Neuronal stem cell (in vitro differentiated cells): ENCODE measurements at regions not wholly inside any gene's neighbourhood (a gene's known extent, or its start where the extent isn't known, plus 50 kb on each side); places are given as distances from the start of the nearest gene placed in this dataset.

ENCODE experiments used
- DNase-seq: peaks from one replicate; pipeline ENCODE4 v3.0.0-alpha.2; 2013; ENCODE audit warnings: low spot score
- H2AFZ ChIP-seq: one replicate; pipeline ENCODE4 v1.6.1; 2013; ENCODE audit warnings: mild to moderate bottlenecking, low read length, inconsistent platforms
- H2AK5ac ChIP-seq: 2 replicates; pipeline ENCODE4 v1.6.1; 2013; ENCODE audit warnings: low read depth, mild to moderate bottlenecking, inconsistent platforms, low read length, moderate library complexity, mixed read lengths
- H2BK120ac ChIP-seq: 2 replicates; pipeline ENCODE4 v1.6.1; 2013; ENCODE audit warnings: low read depth, mild to moderate bottlenecking, inconsistent platforms, low read length, moderate library complexity, mixed read lengths
- H2BK12ac ChIP-seq: one replicate; pipeline ENCODE4 v1.6.1; 2013; ENCODE audit warnings: low read length, inconsistent platforms
- H2BK15ac ChIP-seq: 2 replicates; pipeline ENCODE4 v1.6.1; 2013; ENCODE audit warnings: mild to moderate bottlenecking, low read length, inconsistent platforms, mixed read lengths
- H2BK5ac ChIP-seq: one replicate; pipeline ENCODE4 v1.6.1; 2013; ENCODE audit warnings: inconsistent platforms, mild to moderate bottlenecking, low read length, moderate library complexity
- H3K14ac ChIP-seq: one replicate; pipeline ENCODE4 v1.6.1; 2013; ENCODE audit warnings: low read length, inconsistent platforms
- H3K18ac ChIP-seq: 2 replicates; pipeline ENCODE4 v1.6.1; 2013; ENCODE audit warnings: low read length, inconsistent platforms
- H3K23ac ChIP-seq: 2 replicates; pipeline ENCODE4 v1.6.1; 2013; ENCODE audit warnings: low read depth, mild to moderate bottlenecking, mixed read lengths, low read length, inconsistent platforms; ENCODE audit not compliant: poor library complexity
- H3K27ac ChIP-seq: replicated peaks from 3 replicates; pipeline ENCODE4 v1.5.1; 2013; ENCODE audit warnings: low read length, inconsistent platforms
- H3K27me3 ChIP-seq, 3 experiments: 2 replicates each; pipeline ENCODE4 v1.6.1; 2013; ENCODE audit warnings: low read length in 3 of 3, mild to moderate bottlenecking in 2 of 3, inconsistent platforms in 1 of 3, low read depth in 1 of 3, mixed read lengths in 1 of 3, moderate library complexity in 1 of 3; ENCODE audit not compliant: control insufficient read depth in 3 of 3, insufficient read depth in 3 of 3
- H3K36me3 ChIP-seq, 2 donors: replicated peaks in 1 of 2; 2 replicates each; pipeline ENCODE4 v1.6.1; 2013; ENCODE audit warnings: low read length in 2 of 2; ENCODE audit not compliant: control insufficient read depth in 2 of 2, insufficient read depth in 2 of 2
- H3K4ac ChIP-seq: 2 replicates; pipeline ENCODE4 v1.6.1; 2013; ENCODE audit warnings: inconsistent platforms, mild to moderate bottlenecking, low read length, moderate library complexity
- H3K4me1 ChIP-seq, 2 donors: 1 replicate in 1 of 2; 2 replicates in 1 of 2; pipeline ENCODE4 v1.6.1; 2013; ENCODE audit warnings: low read length in 2 of 2, low read depth in 1 of 2; ENCODE audit not compliant: control insufficient read depth in 2 of 2, insufficient read depth in 1 of 2
- H3K4me2 ChIP-seq: one replicate; pipeline ENCODE4 v1.6.1; 2013; ENCODE audit warnings: mild to moderate bottlenecking, low read length, inconsistent platforms; ENCODE audit not compliant: insufficient read depth, poor library complexity, severe bottlenecking
- H3K4me3 ChIP-seq, 2 donors: 2 replicates each; pipeline ENCODE4 v1.5.1; 2013; ENCODE audit warnings: low read length in 2 of 2, mild to moderate bottlenecking in 2 of 2, inconsistent platforms in 1 of 2, moderate library complexity in 1 of 2
- H3K79me1 ChIP-seq: one replicate; pipeline ENCODE4 v1.6.1; 2013; ENCODE audit warnings: low read depth, mild to moderate bottlenecking, inconsistent platforms, low read length, moderate library complexity
- H3K9ac ChIP-seq: one replicate; pipeline ENCODE4 v1.6.1; 2013; ENCODE audit warnings: mild to moderate bottlenecking, low read depth, low read length, inconsistent platforms; ENCODE audit not compliant: poor library complexity
- H3K9me3 ChIP-seq, 2 donors: replicated peaks in 1 of 2; 2 replicates each; pipeline versions ENCODE3 to v1.6.1; 2013; ENCODE audit warnings: low read length in 2 of 2, mild to moderate bottlenecking in 2 of 2, inconsistent platforms in 1 of 2, low read depth in 1 of 2, mixed read lengths in 1 of 2, moderate library complexity in 1 of 2; ENCODE audit not compliant: control insufficient read depth in 2 of 2, insufficient read depth in 1 of 2
- H4K8ac ChIP-seq: one replicate; pipeline ENCODE4 v1.6.1; 2013; ENCODE audit warnings: low read depth, mild to moderate bottlenecking, inconsistent platforms, low read length, moderate library complexity
- H4K91ac ChIP-seq: one replicate; pipeline ENCODE4 v1.6.1; 2013; ENCODE audit warnings: low read length, low read depth, mild to moderate bottlenecking, inconsistent platforms; ENCODE audit not compliant: poor library complexity
- WGBS, 2 donors: extraction: QIAGEN DNeasy Blood & Tissue Kit; methylation state at CpG; one replicate each; pipeline ENCODE4 v1.1.7; 2013; ENCODE audit warnings: missing lambda C conversion rate in 2 of 2, mixed read lengths in 1 of 2; ENCODE audit not compliant: insufficient read length in 2 of 2, insufficient replicate concordance in 1 of 2; ENCODE audit errors: extremely low coverage in 2 of 2; 5-methylcytosine and 5-hydroxymethylcytosine counted together

GRCh38 chr2:19706332-19706731 lies 195.5 kb downstream of the TTC32 start:
- Histone ChIP-seq H3K27me3 (no peaks in the 10 kb centered on the region), H3K4me1 (no peaks in the 10 kb centered on the region), H3K4me2 (no peak overlapping the region), H2BK5ac (no peak overlapping the region), H3K4ac (no peak overlapping the region), H3K14ac (no peak overlapping the region), H3K18ac (no peak overlapping the region), H3K79me1 (no peaks in the 10 kb centered on the region), H2AFZ (no peak overlapping the region), H3K9ac (no peak overlapping the region), H3K4me3 (no peak overlapping the region), H2BK12ac (no peak overlapping the region), H3K27ac (no peak overlapping the region), H2AK5ac (no peak overlapping the region), H2BK15ac (no peak overlapping the region), H3K36me3 (no peaks in the 10 kb centered on the region), H3K23ac (no peak overlapping the region), H4K91ac (no peak overlapping the region), H4K8ac (no peak overlapping the region), H3K9me3 (no peaks in the 10 kb centered on the region), H2BK120ac (no peak overlapping the region)
- DNase-seq, result no peak

GRCh38 chr2:19702267-19702666 lies 199.5 kb downstream of the TTC32 start:
- no peak overlapping the region for H2AK5ac ChIP-seq
- no peak overlapping the region for H3K4me2 ChIP-seq
- no peak overlapping the region for H3K4me3 ChIP-seq
- H3K4me1 ChIP-seq, result peaks cover 0 to 5% of the 10 kb centered on the region in 2 donors
- H3K36me3 ChIP-seq, result no peaks in the 10 kb centered on the region
- H2BK5ac ChIP-seq, result no peak overlapping the region
- no peak overlapping the region for H3K23ac ChIP-seq
- no peak overlapping the region for H4K91ac ChIP-seq
- no peak overlapping the region for H2BK120ac ChIP-seq
- H4K8ac ChIP-seq, result no peak overlapping the region
- WGBS, 2 donors, result no CpG with 5 or more reads among the region's 4 CpGs
- H2AFZ ChIP-seq, result no peak overlapping the region
- H3K27ac ChIP-seq, result no peak overlapping the region
- no peak overlapping the region for H3K9ac ChIP-seq
- H2BK15ac ChIP-seq, result no peak overlapping the region
- H3K9me3 ChIP-seq, result no peaks in the 10 kb centered on the region
- no peak overlapping the region for H2BK12ac ChIP-seq
- H3K27me3 ChIP-seq, result no peaks in the 10 kb centered on the region
- no peak for DNase-seq
- H3K79me1 ChIP-seq, result no peaks in the 10 kb centered on the region
- no peak overlapping the region for H3K4ac ChIP-seq
- H3K18ac ChIP-seq, result no peak overlapping the region
- no peak overlapping the region for H3K14ac ChIP-seq

GRCh38 chr2:19700861-19701585 lies 200.8 kb downstream of the TTC32 start:
- Histone ChIP-seq H3K27me3 (no peaks in the 10 kb centered on the region), H3K9me3 (no peaks in the 10 kb centered on the region), H4K91ac (no peak overlapping the region), H3K4me3 (no peak overlapping the region), H2BK12ac (no peak overlapping the region), H2BK15ac (no peak overlapping the region), H2AFZ (no peak overlapping the region), H2BK5ac (no peak overlapping the region), H3K18ac (no peak overlapping the region), H3K4me1 (peaks cover 0 to 5% of the 10 kb centered on the region in 2 donors), H3K4ac (no peak overlapping the region), H2AK5ac (no peak overlapping the region), H4K8ac (peak overlapping the region; percentile 66), H3K14ac (no peak overlapping the region), H3K79me1 (no peaks in the 10 kb centered on the region), H2BK120ac (no peak overlapping the region), H3K4me2 (no peak overlapping the region), H3K23ac (no peak overlapping the region), H3K36me3 (no peaks in the 10 kb centered on the region), H3K27ac (no peak overlapping the region), H3K9ac (no peak overlapping the region)
- no CpG with 5 or more reads among the region's 10 CpGs for WGBS, 2 donors
- no peak for DNase-seq

- no CpG with 5 or more reads among the region's 2 CpGs for WGBS, 2 donors
These were observed 204.7 kb downstream of the TTC32 start for GRCh38 chr2:19697131-19697530.

More at GRCh38 chr2:19697131-19697530, 204.7 kb downstream of the TTC32 start:
- H3K36me3 ChIP-seq, result no peaks in the 10 kb centered on the region
- no peak overlapping the region for H3K14ac ChIP-seq
- H3K27me3 ChIP-seq, result no peaks in the 10 kb centered on the region
- H2AFZ ChIP-seq, result no peak overlapping the region
- H3K4ac ChIP-seq, result no peak overlapping the region
- no peak overlapping the region for H3K27ac ChIP-seq
- no peak overlapping the region for H3K9ac ChIP-seq
- no peak overlapping the region for H3K4me3 ChIP-seq
- no peak overlapping the region for H2BK15ac ChIP-seq
- H3K4me2 ChIP-seq, result no peak overlapping the region
- no peak overlapping the region for H2AK5ac ChIP-seq
- no peak overlapping the region for H3K23ac ChIP-seq
- no peak overlapping the region for H4K91ac ChIP-seq
- no peak overlapping the region for H2BK5ac ChIP-seq
- H4K8ac ChIP-seq, result no peak overlapping the region
- H3K79me1 ChIP-seq, result no peaks in the 10 kb centered on the region
- no peak overlapping the region for H3K18ac ChIP-seq
- no peak for DNase-seq
- H2BK12ac ChIP-seq, result no peak overlapping the region
- peaks cover 0 to 5% of the 10 kb centered on the region in 2 donors for H3K4me1 ChIP-seq
- H3K9me3 ChIP-seq, result no peaks in the 10 kb centered on the region
- no peak overlapping the region for H2BK120ac ChIP-seq
